Neural cell (in vitro differentiated cells): ENCODE measurements at regions not wholly inside any gene's neighbourhood (a gene's known extent, or its start where the extent isn't known, plus 50 kb on each side); places are given as distances from the start of the nearest gene placed in this dataset.

ENCODE experiments used
- H2AFZ ChIP-seq: fragments of 200-600, 300-800 bp; sonication (generic), shearing (Covaris generic); 2 replicates; pipeline ENCODE4 v1.6.0; 2014; ENCODE audit warnings: low read depth, mild to moderate bottlenecking, antibody characterized with exemption, low read length, moderate library complexity
- H3F3A ChIP-seq: fragments of 200-600 bp; shearing (Covaris generic); 2 replicates; pipeline ENCODE4 v1.6.1; 2016; ENCODE audit warnings: mild to moderate bottlenecking, moderate library complexity, mixed read lengths, antibody characterized with exemption, low read length; ENCODE audit not compliant: insufficient read depth, poor library complexity, severe bottlenecking
- H3K27ac ChIP-seq: fragments of 200-600, 300-800 bp; sonication (generic), shearing (Covaris generic); 2 replicates; pipeline ENCODE4 v1.5.1; 2014; ENCODE audit warnings: mild to moderate bottlenecking, low read length, moderate library complexity
- H3K27me3 ChIP-seq: fragments of 300-800, 200-600 bp; sonication (generic), shearing (Covaris generic); 2 replicates; pipeline ENCODE4 v1.6.0; 2014; ENCODE audit warnings: mild to moderate bottlenecking, low read depth, low read length, moderate library complexity; ENCODE audit not compliant: insufficient read depth
- H3K36me3 ChIP-seq: fragments of 300-800, 200-600 bp; sonication (generic), shearing (Covaris generic); 2 replicates; pipeline ENCODE4 v1.5.1; 2014; ENCODE audit warnings: mild to moderate bottlenecking, antibody characterized with exemption, low read length, moderate library complexity; ENCODE audit not compliant: insufficient read depth
- H3K4me2 ChIP-seq: fragments of 300-800, 200-600 bp; sonication (generic), shearing (Covaris generic); 2 replicates; pipeline ENCODE4 v1.6.0; 2014; ENCODE audit warnings: mild to moderate bottlenecking, low read length
- H3K4me3 ChIP-seq: fragments of 300-800, 200-600 bp; sonication (generic), shearing (Covaris generic); 2 replicates; pipeline ENCODE4 v1.5.1; 2014; ENCODE audit warnings: mild to moderate bottlenecking, low read length, moderate library complexity
- H3K79me2 ChIP-seq: fragments of 200-600 bp; shearing (Covaris generic); replicated peaks from 2 replicates; pipeline ENCODE4 v1.6.0; 2014; ENCODE audit warnings: mild to moderate bottlenecking, low read length, moderate library complexity; ENCODE audit not compliant: insufficient read depth
- H3K9ac ChIP-seq: fragments of 300-800, 200-600 bp; sonication (generic), shearing (Covaris generic); 2 replicates; pipeline ENCODE4 v1.6.1; 2016; ENCODE audit warnings: mild to moderate bottlenecking, low read length, mixed read lengths
- H3K9me2 ChIP-seq: fragments of 200-600 bp; shearing (Covaris generic); 2 replicates; pipeline ENCODE4 v1.6.1; 2016; ENCODE audit warnings: mild to moderate bottlenecking, low read length, mixed read lengths; ENCODE audit not compliant: insufficient read depth
- H3K9me3 ChIP-seq: fragments of 200-600, 300-800 bp; sonication (generic), shearing (Covaris generic); 2 replicates; pipeline ENCODE4 v1.6.1; 2016; ENCODE audit warnings: mild to moderate bottlenecking, mixed run types, low read length, moderate library complexity, mixed read lengths
- H4K20me1 ChIP-seq: fragments of 200-600 bp; shearing (Covaris generic); 2 replicates; pipeline ENCODE4 v1.6.1; 2016; ENCODE audit warnings: mild to moderate bottlenecking, mixed run types; ENCODE audit not compliant: insufficient read depth
- EP300 ChIP-seq: fragments of 450-650 bp; conservative IDR thresholded peaks from 2 replicates; pipeline ENCODE4 v1.6.1; 2014; ENCODE audit warnings: antibody characterized with exemption, mild to moderate bottlenecking, moderate library complexity; ENCODE audit not compliant: poor library complexity, severe bottlenecking
- EZH2 ChIP-seq: fragments of 200-600, 300-800 bp; shearing (Covaris generic), sonication (generic); IDR thresholded peaks from 2 replicates; pipeline ENCODE4 v1.6.1; 2014; ENCODE audit warnings: antibody characterized with exemption, low read length, borderline replicate concordance, mild to moderate bottlenecking; ENCODE audit not compliant: insufficient read depth, poor library complexity, severe bottlenecking
- MXI1 ChIP-seq: fragments of 450-650 bp; conservative IDR thresholded peaks from 2 replicates; pipeline ENCODE4 v1.6.1; 2014; ENCODE audit warnings: antibody characterized with exemption, mild to moderate bottlenecking; ENCODE audit not compliant: poor library complexity, severe bottlenecking
- POLR2AphosphoS5 ChIP-seq: IDR thresholded peaks from 2 replicates; pipeline ENCODE4 v1.6.1; 2012
- RAD21 ChIP-seq: fragments of 450-650 bp; conservative IDR thresholded peaks from 2 replicates; pipeline ENCODE4 v1.6.1; 2014; ENCODE audit warnings: antibody characterized with exemption, mild to moderate bottlenecking, moderate library complexity
- SMC3 ChIP-seq: fragments of 450-650 bp; conservative IDR thresholded peaks from 2 replicates; pipeline ENCODE4 v1.6.1; 2014; ENCODE audit warnings: antibody characterized with exemption, mild to moderate bottlenecking, moderate library complexity; ENCODE audit not compliant: poor library complexity
- TAF1 ChIP-seq: IDR thresholded peaks from 2 replicates; pipeline ENCODE4 v1.6.1; 2012; ENCODE audit warnings: low read depth
- TF ChIP-seq, protein P1 (sequence below): fragments of 450-650 bp; IDR thresholded peaks from 2 replicates; pipeline ENCODE4 v1.5.1; 2014; ENCODE audit warnings: antibody characterized with exemption, mild to moderate bottlenecking, moderate library complexity; ENCODE audit not compliant: poor library complexity, severe bottlenecking
- TF ChIP-seq, protein P2 (sequence below): IDR thresholded peaks from 2 replicates; pipeline ENCODE4 v1.6.1; 2012; ENCODE audit warnings: borderline replicate concordance

DNA sequence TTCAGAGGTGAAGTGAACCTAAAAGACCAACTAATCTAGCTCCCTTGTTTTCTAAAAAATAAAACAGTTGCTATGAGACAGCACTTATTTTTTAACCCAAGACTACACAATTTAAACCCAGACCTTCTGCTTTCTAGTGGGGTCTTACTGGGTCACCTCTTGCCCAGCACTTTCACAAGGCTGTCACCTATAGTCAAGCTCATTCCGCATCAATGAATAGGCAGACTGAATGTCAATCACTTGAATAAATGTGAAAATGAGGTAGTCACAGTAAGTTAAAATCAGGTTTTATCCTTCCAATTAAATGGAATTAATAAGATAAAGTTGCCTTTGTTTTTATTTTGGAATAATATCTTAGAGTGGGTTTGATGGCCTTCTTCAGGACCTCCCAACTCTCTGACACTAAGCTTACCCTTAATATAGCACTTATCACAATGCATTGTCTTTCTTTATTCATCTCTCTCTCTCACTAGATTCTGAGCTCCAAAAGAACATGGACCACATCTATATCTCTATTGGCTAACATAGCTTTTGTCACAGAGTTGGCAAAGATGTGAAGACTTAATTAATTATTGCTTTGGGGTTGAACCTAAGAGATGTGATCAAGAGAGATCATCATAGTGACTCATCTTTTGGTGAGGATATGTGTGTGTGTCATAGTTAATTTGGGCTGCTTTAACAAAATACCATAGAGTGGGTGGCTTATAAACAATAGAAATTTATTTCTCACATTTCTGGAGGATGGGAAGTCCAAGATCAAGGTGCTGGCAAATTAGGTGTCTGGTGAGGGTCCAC is 248.7 kb upstream of the DAB1 start:
- H3K9me2 ChIP-seq = no peaks in the 10 kb centered on the region
- H4K20me1 ChIP-seq = no peaks in the 10 kb centered on the region
- no peak overlapping the region for H3K27ac ChIP-seq
- H3K9ac ChIP-seq = no peak overlapping the region
- no peaks in the 10 kb centered on the region for H3K79me2 ChIP-seq
- H3K4me2 ChIP-seq = no peak overlapping the region
- no peaks in the 10 kb centered on the region for H3F3A ChIP-seq
- no peak overlapping the region for H3K4me3 ChIP-seq
- TF ChIP-seq RAD21 (no peak), EP300 (no peak)
- TF ChIP-seq, protein P1, sequence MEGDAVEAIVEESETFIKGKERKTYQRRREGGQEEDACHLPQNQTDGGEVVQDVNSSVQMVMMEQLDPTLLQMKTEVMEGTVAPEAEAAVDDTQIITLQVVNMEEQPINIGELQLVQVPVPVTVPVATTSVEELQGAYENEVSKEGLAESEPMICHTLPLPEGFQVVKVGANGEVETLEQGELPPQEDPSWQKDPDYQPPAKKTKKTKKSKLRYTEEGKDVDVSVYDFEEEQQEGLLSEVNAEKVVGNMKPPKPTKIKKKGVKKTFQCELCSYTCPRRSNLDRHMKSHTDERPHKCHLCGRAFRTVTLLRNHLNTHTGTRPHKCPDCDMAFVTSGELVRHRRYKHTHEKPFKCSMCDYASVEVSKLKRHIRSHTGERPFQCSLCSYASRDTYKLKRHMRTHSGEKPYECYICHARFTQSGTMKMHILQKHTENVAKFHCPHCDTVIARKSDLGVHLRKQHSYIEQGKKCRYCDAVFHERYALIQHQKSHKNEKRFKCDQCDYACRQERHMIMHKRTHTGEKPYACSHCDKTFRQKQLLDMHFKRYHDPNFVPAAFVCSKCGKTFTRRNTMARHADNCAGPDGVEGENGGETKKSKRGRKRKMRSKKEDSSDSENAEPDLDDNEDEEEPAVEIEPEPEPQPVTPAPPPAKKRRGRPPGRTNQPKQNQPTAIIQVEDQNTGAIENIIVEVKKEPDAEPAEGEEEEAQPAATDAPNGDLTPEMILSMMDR = no peak
- H3K9me3 ChIP-seq = no peaks in the 10 kb centered on the region
- no peaks in the 10 kb centered on the region for H3K27me3 ChIP-seq
- H2AFZ ChIP-seq = no peak overlapping the region
- H3K36me3 ChIP-seq = no peaks in the 10 kb centered on the region

DNA sequence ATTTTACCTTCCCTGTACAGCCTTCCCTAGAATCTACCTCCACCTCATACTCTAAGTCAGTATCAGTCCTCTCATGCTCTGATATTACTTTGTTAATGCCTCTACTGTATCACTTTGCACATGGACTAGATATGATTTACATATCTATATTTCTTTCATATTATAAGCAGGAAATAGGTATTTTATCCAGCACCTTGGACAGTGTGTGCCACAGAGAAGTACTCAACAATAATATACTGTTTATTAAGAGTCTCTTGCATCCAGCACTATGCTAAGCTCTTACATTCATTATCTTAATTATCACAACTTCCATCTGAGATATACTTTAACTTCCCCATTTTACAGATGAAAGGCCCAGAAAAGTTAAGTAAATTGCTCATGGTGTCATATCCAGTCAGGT is 247.9 kb upstream of the DAB1 start:
- Histone ChIP-seq H2AFZ (no peak overlapping the region), H3K9ac (no peak overlapping the region), H3K27ac (no peak overlapping the region), H3K9me3 (no peaks in the 10 kb centered on the region), H3K79me2 (no peaks in the 10 kb centered on the region), H3K36me3 (no peaks in the 10 kb centered on the region), H3K4me2 (no peak overlapping the region), H3K4me3 (no peak overlapping the region), H3K27me3 (no peaks in the 10 kb centered on the region), H3F3A (no peaks in the 10 kb centered on the region), H3K9me2 (no peaks in the 10 kb centered on the region), H4K20me1 (no peaks in the 10 kb centered on the region)
- TF ChIP-seq TAF1 = no peak
- no peak for TF ChIP-seq EZH2
- TF ChIP-seq, protein P2, sequence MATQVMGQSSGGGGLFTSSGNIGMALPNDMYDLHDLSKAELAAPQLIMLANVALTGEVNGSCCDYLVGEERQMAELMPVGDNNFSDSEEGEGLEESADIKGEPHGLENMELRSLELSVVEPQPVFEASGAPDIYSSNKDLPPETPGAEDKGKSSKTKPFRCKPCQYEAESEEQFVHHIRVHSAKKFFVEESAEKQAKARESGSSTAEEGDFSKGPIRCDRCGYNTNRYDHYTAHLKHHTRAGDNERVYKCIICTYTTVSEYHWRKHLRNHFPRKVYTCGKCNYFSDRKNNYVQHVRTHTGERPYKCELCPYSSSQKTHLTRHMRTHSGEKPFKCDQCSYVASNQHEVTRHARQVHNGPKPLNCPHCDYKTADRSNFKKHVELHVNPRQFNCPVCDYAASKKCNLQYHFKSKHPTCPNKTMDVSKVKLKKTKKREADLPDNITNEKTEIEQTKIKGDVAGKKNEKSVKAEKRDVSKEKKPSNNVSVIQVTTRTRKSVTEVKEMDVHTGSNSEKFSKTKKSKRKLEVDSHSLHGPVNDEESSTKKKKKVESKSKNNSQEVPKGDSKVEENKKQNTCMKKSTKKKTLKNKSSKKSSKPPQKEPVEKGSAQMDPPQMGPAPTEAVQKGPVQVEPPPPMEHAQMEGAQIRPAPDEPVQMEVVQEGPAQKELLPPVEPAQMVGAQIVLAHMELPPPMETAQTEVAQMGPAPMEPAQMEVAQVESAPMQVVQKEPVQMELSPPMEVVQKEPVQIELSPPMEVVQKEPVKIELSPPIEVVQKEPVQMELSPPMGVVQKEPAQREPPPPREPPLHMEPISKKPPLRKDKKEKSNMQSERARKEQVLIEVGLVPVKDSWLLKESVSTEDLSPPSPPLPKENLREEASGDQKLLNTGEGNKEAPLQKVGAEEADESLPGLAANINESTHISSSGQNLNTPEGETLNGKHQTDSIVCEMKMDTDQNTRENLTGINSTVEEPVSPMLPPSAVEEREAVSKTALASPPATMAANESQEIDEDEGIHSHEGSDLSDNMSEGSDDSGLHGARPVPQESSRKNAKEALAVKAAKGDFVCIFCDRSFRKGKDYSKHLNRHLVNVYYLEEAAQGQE = no peak
- no peak for TF ChIP-seq EP300
- TF ChIP-seq MXI1 = no peak
- TF ChIP-seq, protein P1 = no peak
- TF ChIP-seq SMC3 = no peak
- TF ChIP-seq POLR2AphosphoS5 = no peak
- TF ChIP-seq RAD21 = no peak
